Hypothalamus (tissue), 51 donors: ENCODE measurements at regions not wholly inside any gene's neighbourhood (a gene's known extent, or its start where the extent isn't known, plus 50 kb on each side); places are given as distances from the start of the nearest gene placed in this dataset.

ENCODE experiments used
- DNase-seq, 51 donors: peaks; one replicate each; lab custom pipeline; 2025; lab: John Stamatoyannopoulos, UW

GRCh38 chr11:22497474-22497873 lies 128.1 kb downstream of the FANCF start:
- DNase-seq: no peak

GRCh38 chr11:22491555-22492225 lies 133.9 kb downstream of the FANCF start:
- DNase-seq: peak in 15 of 51 donors; percentile 0 to 30 (median 4)

- DNase-seq: no peak
These were observed 142.0 kb downstream of the SLC17A6 start for GRCh38 chr11:22479971-22480720.

- DNase-seq: no peak
These were observed 141.0 kb downstream of the SLC17A6 start for GRCh38 chr11:22479208-22479607.

GRCh38 chr11:22478169-22478568 lies 140.0 kb downstream of the SLC17A6 start:
- no peak for DNase-seq

GRCh38 chr11:22477312-22477711 lies 139.1 kb downstream of the SLC17A6 start:
- DNase-seq: no peak

- no peak for DNase-seq
These were observed 138.4 kb downstream of the SLC17A6 start for GRCh38 chr11:22476589-22476988.

- no peak for DNase-seq
These were observed 136.4 kb downstream of the SLC17A6 start for GRCh38 chr11:22474616-22475015.

GRCh38 chr11:22473586-22473985 lies 135.4 kb downstream of the SLC17A6 start:
- no peak for DNase-seq

GRCh38 chr11:22472306-22472705 lies 134.1 kb downstream of the SLC17A6 start:
- DNase-seq: no peak

- no peak for DNase-seq
These were observed 133.2 kb downstream of the SLC17A6 start for GRCh38 chr11:22471385-22471784.

GRCh38 chr11:22467741-22468140 lies 129.6 kb downstream of the SLC17A6 start:
- no peak for DNase-seq

- no peak for DNase-seq
These were observed 129.1 kb downstream of the SLC17A6 start for GRCh38 chr11:22467248-22467647.

GRCh38 chr11:22466809-22467208 lies 128.6 kb downstream of the SLC17A6 start:
- DNase-seq: peak in 1 of 51 donors; percentile 3

- DNase-seq: no peak
These were observed 128.2 kb downstream of the SLC17A6 start for GRCh38 chr11:22466351-22466750.

GRCh38 chr11:22465620-22466019 lies 127.4 kb downstream of the SLC17A6 start:
- no peak for DNase-seq

GRCh38 chr11:22461626-22462025 lies 123.4 kb downstream of the SLC17A6 start:
- no peak for DNase-seq

GRCh38 chr11:22460181-22460580 lies 122.0 kb downstream of the SLC17A6 start:
- no peak for DNase-seq

GRCh38 chr11:22459048-22459447 lies 120.9 kb downstream of the SLC17A6 start:
- no peak for DNase-seq

- DNase-seq: no peak
These were observed 120.0 kb downstream of the SLC17A6 start for GRCh38 chr11:22458161-22458560.

GRCh38 chr11:22456993-22457762 lies 119.0 kb downstream of the SLC17A6 start:
- DNase-seq: no peak
